NCI-H1694 (cell line): ENCODE measurements at regions not wholly inside any gene's neighbourhood (a gene's known extent, or its start where the extent isn't known, plus 50 kb on each side); places are given as distances from the start of the nearest gene placed in this dataset.

Experiments used
- DNase-seq: peaks from one replicate; lab custom pipeline; 2025; lab: John Stamatoyannopoulos, UW

GRCh38 chr22:27144321-27144720, 486.9 kb downstream of the MIAT start:
- DNase-seq: no peak

- no peak for DNase-seq
These were observed 489.7 kb downstream of the MIAT start for GRCh38 chr22:27146866-27147633.

GRCh38 chr22:27148055-27148454, 490.7 kb downstream of the MIAT start:
- no peak for DNase-seq

GRCh38 chr22:27148886-27149470, 491.6 kb downstream of the MIAT start:
- no peak for DNase-seq

GRCh38 chr22:27149921-27150543, 492.6 kb downstream of the MIAT start:
- no peak for DNase-seq

GRCh38 chr22:27150544-27150941, 493.2 kb downstream of the MIAT start:
- no peak for DNase-seq

- no peak for DNase-seq
These were observed 494.0 kb downstream of the MIAT start for GRCh38 chr22:27151407-27151806.

- no peak for DNase-seq
These were observed 494.6 kb downstream of the MIAT start for GRCh38 chr22:27152033-27152432.

- DNase-seq: no peak
These were observed 495.5 kb downstream of the MIAT start for GRCh38 chr22:27152883-27153282.

- no peak for DNase-seq
These were observed 496.0 kb downstream of the MIAT start for GRCh38 chr22:27153386-27153785.

GRCh38 chr22:27154717-27155116, 497.3 kb downstream of the MIAT start:
- no peak for DNase-seq

GRCh38 chr22:27156821-27157489, 499.6 kb downstream of the MIAT start:
- DNase-seq: no peak

GRCh38 chr22:27157666-27158370, 500.4 kb downstream of the MIAT start:
- DNase-seq: no peak

GRCh38 chr22:27159016-27159415, 501.6 kb downstream of the MIAT start:
- no peak for DNase-seq

- DNase-seq: no peak
These were observed 502.4 kb downstream of the MIAT start for GRCh38 chr22:27159716-27160295.

GRCh38 chr22:27163162-27164137, 506.1 kb downstream of the MIAT start:
- DNase-seq: no peak

GRCh38 chr22:27164781-27165503, 507.6 kb downstream of the MIAT start:
- DNase-seq: no peak

GRCh38 chr22:27168681-27169080, 511.3 kb downstream of the MIAT start:
- DNase-seq: no peak

GRCh38 chr22:27170491-27170890, 513.1 kb downstream of the MIAT start:
- no peak for DNase-seq

GRCh38 chr22:27171212-27171611, 513.8 kb downstream of the MIAT start:
- no peak for DNase-seq
